ENCODE measurements at regions not wholly inside any gene's neighbourhood (a gene's known extent, or its start where the extent isn't known, plus 50 kb on each side); places are given as distances from the start of the nearest gene placed in this dataset.

DNA sequence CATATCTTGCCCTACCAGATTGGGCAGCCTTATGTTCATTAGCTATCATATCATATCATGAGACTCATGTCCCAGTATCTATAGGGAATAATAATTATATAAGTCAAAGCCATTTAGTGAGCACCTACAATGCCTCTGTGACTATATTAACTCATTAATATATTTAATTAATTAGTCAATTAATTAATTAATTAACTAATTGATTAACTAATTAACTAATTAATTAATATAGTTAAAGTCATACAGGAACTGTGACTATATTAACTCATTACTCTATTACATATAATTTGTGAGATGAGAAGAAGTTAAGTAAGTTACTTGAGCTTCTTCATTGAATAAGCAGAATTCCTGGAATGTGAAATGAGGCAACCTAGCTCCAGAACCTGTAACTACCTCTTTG, 588.3 kb upstream of the SLITRK1 start:
- no peaks in the 10 kb centered on the region for H3K27me3 ChIP-seq (ENCODE audit: low read depth, low read length)
- H3K79me2 ChIP-seq (ENCODE audit: low read length): no peaks in the 10 kb centered on the region
- no peaks in the 10 kb centered on the region for H3K4me1 ChIP-seq (ENCODE audit: low read length)
- no peak overlapping the region for H3K27ac ChIP-seq (ENCODE audit: low read length)
- no peak overlapping the region for H2AFZ ChIP-seq (ENCODE audit: low read depth, low read length)
- H3K9me3 ChIP-seq (ENCODE audit: insufficient read depth, low read length): no peaks in the 10 kb centered on the region
- H3K4me2 ChIP-seq (ENCODE audit: low read length): no peak overlapping the region
- no peaks in the 10 kb centered on the region for H3K36me3 ChIP-seq (replicated peaks; ENCODE audit: low read depth, low read length)
- no peaks in the 10 kb centered on the region for H4K20me1 ChIP-seq (ENCODE audit: insufficient read depth, low read length)
- TF ChIP-seq EZH2phosphoT487 (IDR thresholded peaks at IDR 0.05; ENCODE audit: low read depth): no peak
- TF ChIP-seq CTCF (IDR thresholded peaks at IDR 0.05; ENCODE audit: low read depth, low read length): no peak
- no peak overlapping the region for H3K4me3 ChIP-seq (ENCODE audit: low read length)
- no peak overlapping the region for H3K9ac ChIP-seq (ENCODE audit: low read length)

GRCh38 chr13:84466461-84466860, 584.2 kb upstream of the SLITRK1 start:
- H3K4me3 ChIP-seq (ENCODE audit: low read length): no peak overlapping the region
- no peak overlapping the region for H3K27ac ChIP-seq (ENCODE audit: low read length)
- H3K79me2 ChIP-seq (ENCODE audit: low read length): no peaks in the 10 kb centered on the region
- no peaks in the 10 kb centered on the region for H3K36me3 ChIP-seq (replicated peaks; ENCODE audit: low read depth, low read length)
- no peak overlapping the region for H2AFZ ChIP-seq (ENCODE audit: low read depth, low read length)
- no peak overlapping the region for H3K9ac ChIP-seq (ENCODE audit: low read length)
- no peaks in the 10 kb centered on the region for H4K20me1 ChIP-seq (ENCODE audit: insufficient read depth, low read length)
- no peaks in the 10 kb centered on the region for H3K27me3 ChIP-seq (ENCODE audit: low read depth, low read length)
- no peak for TF ChIP-seq CTCF (IDR thresholded peaks at IDR 0.05; ENCODE audit: low read depth, low read length)
- no peak for TF ChIP-seq EZH2phosphoT487 (IDR thresholded peaks at IDR 0.05; ENCODE audit: low read depth)
- H3K4me2 ChIP-seq (ENCODE audit: low read length): no peak overlapping the region
- no peaks in the 10 kb centered on the region for H3K4me1 ChIP-seq (ENCODE audit: low read length)
- no peaks in the 10 kb centered on the region for H3K9me3 ChIP-seq (ENCODE audit: insufficient read depth, low read length)

GRCh38 chr13:84460989-84461388, 578.7 kb upstream of the SLITRK1 start:
- no peaks in the 10 kb centered on the region for H4K20me1 ChIP-seq (ENCODE audit: insufficient read depth, low read length)
- no peak overlapping the region for H3K9ac ChIP-seq (ENCODE audit: low read length)
- no peak overlapping the region for H3K4me2 ChIP-seq (ENCODE audit: low read length)
- no peaks in the 10 kb centered on the region for H3K9me3 ChIP-seq (ENCODE audit: insufficient read depth, low read length)
- H3K79me2 ChIP-seq (ENCODE audit: low read length): no peaks in the 10 kb centered on the region
- H3K36me3 ChIP-seq (replicated peaks; ENCODE audit: low read depth, low read length): no peaks in the 10 kb centered on the region
- no peaks in the 10 kb centered on the region for H3K4me1 ChIP-seq (ENCODE audit: low read length)
- no peak for TF ChIP-seq EZH2phosphoT487 (IDR thresholded peaks at IDR 0.05; ENCODE audit: low read depth)
- no peak for TF ChIP-seq CTCF (IDR thresholded peaks at IDR 0.05; ENCODE audit: low read depth, low read length)
- H3K27me3 ChIP-seq (ENCODE audit: low read depth, low read length): no peaks in the 10 kb centered on the region
- no peak overlapping the region for H2AFZ ChIP-seq (ENCODE audit: low read depth, low read length)
- no peak overlapping the region for H3K27ac ChIP-seq (ENCODE audit: low read length)
- no peak overlapping the region for H3K4me3 ChIP-seq (ENCODE audit: low read length)

GRCh38 chr13:84455143-84455905, 573.0 kb upstream of the SLITRK1 start:
- no peak overlapping the region for H3K9ac ChIP-seq (ENCODE audit: low read length)
- no peaks in the 10 kb centered on the region for H4K20me1 ChIP-seq (ENCODE audit: insufficient read depth, low read length)
- TF ChIP-seq EZH2phosphoT487 (IDR thresholded peaks at IDR 0.05; ENCODE audit: low read depth) (no peak), CTCF (IDR thresholded peaks at IDR 0.05; ENCODE audit: low read depth, low read length) (peak; percentile 29; the same call in 1 of the 2 replicates)
- no peaks in the 10 kb centered on the region for H3K4me1 ChIP-seq (ENCODE audit: low read length)
- H3K36me3 ChIP-seq (replicated peaks; ENCODE audit: low read depth, low read length): no peaks in the 10 kb centered on the region
- H3K79me2 ChIP-seq (ENCODE audit: low read length): no peaks in the 10 kb centered on the region
- H3K27ac ChIP-seq (ENCODE audit: low read length): no peak overlapping the region
- H3K4me3 ChIP-seq (ENCODE audit: low read length): no peak overlapping the region
- peak overlapping the region; percentile 62; the same call in 1 of the 2 replicates for H2AFZ ChIP-seq (ENCODE audit: low read depth, low read length)
- H3K27me3 ChIP-seq (ENCODE audit: low read depth, low read length): no peaks in the 10 kb centered on the region
- H3K4me2 ChIP-seq (ENCODE audit: low read length): no peak overlapping the region
- no peaks in the 10 kb centered on the region for H3K9me3 ChIP-seq (ENCODE audit: insufficient read depth, low read length)
